Effector memory CD8-positive, alpha-beta T cell (primary cell): ENCODE measurements at regions not wholly inside any gene's neighbourhood (a gene's known extent, or its start where the extent isn't known, plus 50 kb on each side); places are given as distances from the start of the nearest gene placed in this dataset.
"Not testable (repeated sequence)": the region's sequence is repeated elsewhere in the genome, so short reads cannot be mapped to it uniquely, and the experiment has no call there.

ENCODE experiments used
- ATAC-seq: fragments of 150-1000 bp; cut with Tn5 transposase; replicated peaks from 2 replicates; pipeline ENCODE4 v1.10.0; 2021; ENCODE audit warnings: mild to moderate bottlenecking, moderate library complexity
- DNase-seq, 3 experiments: peaks; one replicate each; pipeline ENCODE4 v3.0.0; 2021
- H3K27ac Mint-ChIP-seq, 2 donors: one replicate each; pipeline ENCODE4 v1.8.0; 2022; ENCODE audit warnings: mild to moderate bottlenecking in 2 of 2, mixed read lengths in 2 of 2, moderate library complexity in 2 of 2
- H3K27me3 Mint-ChIP-seq, 2 donors: one replicate each; pipeline ENCODE4 v1.8.0; 2022; ENCODE audit warnings: mixed read lengths in 2 of 2
- H3K36me3 Mint-ChIP-seq: one replicate; pipeline ENCODE4 v1.8.0; 2022; ENCODE audit warnings: mild to moderate bottlenecking, moderate library complexity, mixed read lengths; ENCODE audit not compliant: insufficient read depth
- H3K4me1 Mint-ChIP-seq, 2 donors: one replicate each; pipeline ENCODE4 v1.8.0; 2022; ENCODE audit warnings: low read depth in 2 of 2, mixed read lengths in 2 of 2
- H3K4me3 Mint-ChIP-seq, 2 donors: one replicate each; pipeline ENCODE4 v1.8.0; 2022; ENCODE audit warnings: mild to moderate bottlenecking in 2 of 2, mixed read lengths in 2 of 2, moderate library complexity in 2 of 2
- H3K9me3 Mint-ChIP-seq, 2 donors: one replicate each; pipeline ENCODE4 v1.8.0; 2022; ENCODE audit warnings: mixed read lengths in 2 of 2

GRCh38 chr21:35528116-35529042 lies 479.3 kb upstream of the RUNX1 start:
- Mint-ChIP-seq H3K9me3 (no peaks in the 10 kb centered on the region), H3K27ac (peak overlapping the region; percentile 94 to 95), H3K4me3 (peak overlapping the region; percentile 85 to 87), H3K36me3 (no peaks in the 10 kb centered on the region), H3K4me1 (peaks cover 24 to 25% of the 10 kb centered on the region in 2 donors), H3K27me3 (no peaks in the 10 kb centered on the region)
- DNase-seq (peak; percentile 7 to 32 (median 16)), ATAC-seq (peak; percentile 55)

DNA sequence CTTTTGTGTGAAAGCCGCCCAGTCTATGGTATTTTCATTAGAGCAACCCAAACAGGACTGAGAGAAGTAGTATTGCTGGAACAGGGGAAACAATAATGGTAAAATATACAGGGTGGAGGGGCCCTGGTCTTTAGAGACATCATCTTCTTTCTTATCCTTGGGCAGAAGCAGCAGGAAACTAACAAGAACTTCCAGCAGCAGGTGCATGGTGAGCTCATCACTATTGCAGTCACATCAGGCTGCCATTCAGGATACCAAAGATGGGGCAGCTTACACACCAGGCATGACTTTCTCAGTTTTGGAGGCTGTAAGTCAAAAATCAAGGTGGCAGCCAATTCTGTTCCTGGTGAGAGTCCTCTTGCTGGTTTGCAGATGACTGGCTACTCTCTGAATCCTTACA lies 478.3 kb upstream of the RUNX1 start:
- Mint-ChIP-seq H3K4me3 (no peak overlapping the region), H3K27ac (no peak overlapping the region), H3K4me1 (peaks cover 24 to 25% of the 10 kb centered on the region in 2 donors)

GRCh38 chr21:35525443-35525842 lies 476.3 kb upstream of the RUNX1 start:
- H3K27me3 Mint-ChIP-seq: no peaks in the 10 kb centered on the region
- no peak overlapping the region for H3K4me3 Mint-ChIP-seq
- peaks cover 24 to 25% of the 10 kb centered on the region in 2 donors for H3K4me1 Mint-ChIP-seq
- H3K27ac Mint-ChIP-seq: peak overlapping the region; percentile 9 to 11
- no peaks in the 10 kb centered on the region for H3K9me3 Mint-ChIP-seq
- H3K36me3 Mint-ChIP-seq: no peaks in the 10 kb centered on the region
- ATAC-seq (peak; percentile 59), DNase-seq (no peak)

More for the DNA sequence above, 478.3 kb upstream of the RUNX1 start:
- no peak for ATAC-seq
- H3K36me3 Mint-ChIP-seq: no peaks in the 10 kb centered on the region
- DNase-seq: no peak
- H3K27me3 Mint-ChIP-seq: no peaks in the 10 kb centered on the region
- no peaks in the 10 kb centered on the region for H3K9me3 Mint-ChIP-seq

DNA sequence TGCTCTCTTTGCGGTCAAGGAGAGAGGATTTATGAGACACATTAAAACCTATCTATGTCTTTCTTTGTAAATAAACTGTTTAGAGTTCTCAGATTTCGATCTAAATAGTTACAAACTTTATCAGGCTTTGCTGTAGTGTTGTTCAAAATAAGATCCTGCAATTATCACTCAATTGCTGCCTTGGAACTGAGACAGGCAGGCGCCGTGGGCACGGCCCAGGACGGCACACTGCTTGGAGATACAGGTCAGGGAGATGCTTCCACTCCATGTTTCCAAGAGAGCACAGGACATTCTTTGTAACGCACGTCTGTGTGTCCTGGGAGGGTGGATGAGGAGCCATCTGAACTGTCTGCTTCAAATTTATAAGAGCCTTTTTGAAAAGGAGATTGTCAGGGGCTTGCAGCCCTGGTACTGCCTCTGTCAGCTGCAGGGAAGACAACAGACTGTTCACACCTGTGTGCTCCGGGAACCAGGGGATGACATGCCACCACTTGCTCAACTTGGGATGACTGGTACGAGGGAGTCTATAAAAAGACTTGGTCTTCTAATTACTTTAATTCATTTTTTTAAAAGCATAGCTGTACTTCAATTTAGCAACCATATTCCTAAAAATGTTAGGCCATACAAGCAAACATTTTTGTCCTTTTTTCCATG lies 472.9 kb upstream of the RUNX1 start:
- no peaks in the 10 kb centered on the region for H3K36me3 Mint-ChIP-seq
- H3K4me3 Mint-ChIP-seq: no peak overlapping the region
- ATAC-seq (no peak), DNase-seq (no peak)
- H3K27me3 Mint-ChIP-seq: peaks cover 8 to 14% of the 10 kb centered on the region in 2 donors
- H3K9me3 Mint-ChIP-seq: no peaks in the 10 kb centered on the region
- peaks cover 12% of the 10 kb centered on the region in 2 donors for H3K4me1 Mint-ChIP-seq
- H3K27ac Mint-ChIP-seq: no peak overlapping the region

DNA sequence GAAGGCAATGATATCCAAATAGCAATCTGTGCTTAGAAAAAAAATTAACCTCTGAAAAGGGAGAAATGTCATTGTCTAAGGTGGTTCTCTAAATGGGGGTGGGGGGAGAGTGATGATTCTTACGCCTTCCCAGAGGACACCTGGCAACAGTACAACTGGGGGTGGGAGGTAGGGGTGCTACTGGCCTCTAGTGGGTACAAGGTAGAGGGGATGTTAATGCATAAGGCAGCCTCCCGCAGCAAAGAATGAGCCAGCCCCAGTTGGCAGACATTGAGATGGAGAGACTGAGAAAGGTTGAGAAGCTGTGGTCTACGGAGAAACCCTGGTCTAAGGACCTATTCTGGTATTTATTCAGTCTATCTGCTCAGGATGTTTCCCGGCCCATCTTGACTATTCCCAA lies 472.2 kb upstream of the RUNX1 start:
- Mint-ChIP-seq H3K36me3 (no peaks in the 10 kb centered on the region), H3K27me3 (peaks cover 8 to 14% of the 10 kb centered on the region in 2 donors), H3K4me3 (no peak overlapping the region), H3K4me1 (peaks cover 12% of the 10 kb centered on the region in 2 donors), H3K9me3 (no peaks in the 10 kb centered on the region), H3K27ac (no peak overlapping the region)
- ATAC-seq (no peak), DNase-seq (no peak)

- Mint-ChIP-seq H3K9me3 (no peaks in the 10 kb centered on the region), H3K4me1 (peaks cover 11% of the 10 kb centered on the region in 2 donors), H3K27me3 (peaks cover 8 to 14% of the 10 kb centered on the region in 2 donors), H3K4me3 (no peak overlapping the region), H3K27ac (no peak overlapping the region), H3K36me3 (no peaks in the 10 kb centered on the region)
- no peak for ATAC-seq
- DNase-seq: no peak
Measured at GRCh38 chr21:35520856-35521255, 471.8 kb upstream of the RUNX1 start.

DNA sequence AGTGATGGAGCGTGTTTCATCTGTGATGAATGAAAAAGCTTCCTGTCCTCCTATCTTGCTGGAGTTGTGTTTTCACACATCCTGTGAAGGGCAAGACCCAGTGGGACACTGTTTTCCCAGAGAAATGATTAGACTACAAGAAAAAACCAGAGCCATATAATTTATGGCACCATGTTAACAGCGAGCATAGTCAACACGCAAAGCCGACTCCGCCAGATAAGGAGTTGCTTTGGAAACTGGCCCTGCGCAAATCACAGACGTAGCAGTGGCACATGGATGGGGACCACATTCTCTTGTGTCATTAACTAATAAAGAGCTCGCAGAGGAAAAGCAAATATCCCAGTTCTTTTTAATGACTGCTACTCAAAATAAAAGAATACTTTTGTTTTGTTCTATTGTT lies 471.2 kb upstream of the RUNX1 start:
- H3K4me3 Mint-ChIP-seq: no peak overlapping the region
- H3K36me3 Mint-ChIP-seq: no peaks in the 10 kb centered on the region
- no peak overlapping the region for H3K27ac Mint-ChIP-seq
- H3K27me3 Mint-ChIP-seq: peaks cover 13 to 17% of the 10 kb centered on the region in 2 donors
- H3K4me1 Mint-ChIP-seq: peaks cover 5 to 6% of the 10 kb centered on the region in 2 donors
- H3K9me3 Mint-ChIP-seq: no peaks in the 10 kb centered on the region
- ATAC-seq (no peak), DNase-seq (no peak)

DNA sequence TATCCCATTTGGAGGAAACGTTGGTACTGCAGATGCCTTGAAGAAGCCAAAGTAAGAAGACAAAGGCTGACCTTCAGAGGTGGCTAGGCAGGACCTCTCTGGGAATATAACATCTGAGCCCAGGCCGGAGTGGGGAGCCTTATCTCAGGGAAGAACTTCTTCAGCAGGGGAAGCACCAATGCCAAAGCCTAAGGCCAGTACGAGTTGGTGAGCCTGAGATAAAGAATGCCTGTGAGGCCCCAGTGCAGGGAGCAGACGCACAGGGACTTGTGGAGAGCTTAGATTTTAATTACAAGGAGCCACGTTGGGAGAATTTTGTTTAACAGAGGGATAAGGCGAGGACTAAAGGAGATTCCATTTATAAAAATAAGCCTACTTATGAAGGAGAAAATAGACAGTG lies 468.8 kb upstream of the RUNX1 start:
- Mint-ChIP-seq H3K4me1 (no peaks in the 10 kb centered on the region), H3K36me3 (no peaks in the 10 kb centered on the region), H3K4me3 (no peak overlapping the region), H3K27me3 (peaks cover 32 to 36% of the 10 kb centered on the region in 2 donors), H3K9me3 (no peaks in the 10 kb centered on the region), H3K27ac (no peak overlapping the region)
- no peak for ATAC-seq
- DNase-seq: no peak

DNA sequence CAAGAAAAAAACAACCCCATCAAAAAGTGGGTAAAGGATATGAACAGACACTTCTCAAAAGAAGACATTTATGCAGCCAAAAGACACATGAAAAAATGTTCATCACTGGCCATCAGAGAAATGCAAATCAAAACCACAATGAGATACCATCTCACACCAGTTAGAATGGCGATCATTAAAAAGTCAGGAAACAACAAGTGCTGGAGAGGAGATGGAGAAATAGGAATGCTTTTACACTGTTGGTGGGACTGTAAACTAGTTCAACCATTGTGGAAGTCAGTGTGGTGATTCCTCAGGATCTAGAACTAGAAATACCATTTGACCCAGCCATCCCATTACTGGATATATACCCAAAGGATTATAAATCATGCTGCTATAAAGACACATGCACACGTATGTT lies 467.2 kb upstream of the RUNX1 start:
- ATAC-seq, H3K36me3 Mint-ChIP-seq, H3K27ac Mint-ChIP-seq, H3K4me3 Mint-ChIP-seq, H3K9me3 Mint-ChIP-seq, H3K4me1 Mint-ChIP-seq, DNase-seq: not testable (repeated sequence)
- peaks cover 41 to 44% of the 10 kb centered on the region in 2 donors for H3K27me3 Mint-ChIP-seq

GRCh38 chr21:35512346-35512745 lies 463.2 kb upstream of the RUNX1 start:
- no peaks in the 10 kb centered on the region for H3K36me3 Mint-ChIP-seq
- no peak overlapping the region for H3K4me3 Mint-ChIP-seq
- peaks cover 46 to 70% of the 10 kb centered on the region in 2 donors for H3K27me3 Mint-ChIP-seq
- H3K27ac Mint-ChIP-seq: no peak overlapping the region
- no peak for DNase-seq
- H3K4me1 Mint-ChIP-seq: no peaks in the 10 kb centered on the region
- no peak for ATAC-seq
- H3K9me3 Mint-ChIP-seq: no peaks in the 10 kb centered on the region

DNA sequence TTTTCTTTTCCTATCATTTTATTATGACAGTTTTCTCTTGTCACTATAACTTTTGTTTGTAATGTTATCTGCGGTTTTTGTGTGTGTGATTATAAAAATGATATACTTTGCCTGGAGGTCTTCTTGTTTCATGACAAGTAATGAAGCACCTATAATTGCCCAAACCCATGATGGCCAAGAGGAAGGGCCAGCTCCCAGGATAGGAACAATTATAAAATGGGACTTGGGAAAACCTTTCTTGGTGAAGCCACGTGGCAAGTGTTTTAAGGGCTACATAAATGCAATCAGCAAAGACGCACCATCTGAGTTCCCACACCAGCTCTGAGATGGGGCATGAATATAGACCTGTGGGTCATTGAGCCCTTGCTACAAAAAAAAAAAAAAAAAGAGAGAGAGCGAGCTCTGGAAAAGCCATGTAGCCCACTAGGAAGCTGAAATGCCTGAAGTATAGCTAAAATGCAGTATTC lies 462.6 kb upstream of the RUNX1 start:
- ATAC-seq: no peak
- no peak overlapping the region for H3K4me3 Mint-ChIP-seq
- no peaks in the 10 kb centered on the region for H3K36me3 Mint-ChIP-seq
- no peak overlapping the region for H3K27ac Mint-ChIP-seq
- peaks cover 51 to 76% of the 10 kb centered on the region in 2 donors for H3K27me3 Mint-ChIP-seq
- no peak for DNase-seq
- H3K4me1 Mint-ChIP-seq: no peaks in the 10 kb centered on the region
- no peaks in the 10 kb centered on the region for H3K9me3 Mint-ChIP-seq

GRCh38 chr21:35510957-35511695 lies 462.0 kb upstream of the RUNX1 start:
- H3K36me3 Mint-ChIP-seq: no peaks in the 10 kb centered on the region
- H3K27ac Mint-ChIP-seq: no peak overlapping the region
- H3K4me3 Mint-ChIP-seq: no peak overlapping the region
- no peaks in the 10 kb centered on the region for H3K9me3 Mint-ChIP-seq
- no peak for ATAC-seq
- H3K27me3 Mint-ChIP-seq: peaks cover 55 to 82% of the 10 kb centered on the region in 2 donors
- DNase-seq: no peak
- H3K4me1 Mint-ChIP-seq: no peaks in the 10 kb centered on the region

DNA sequence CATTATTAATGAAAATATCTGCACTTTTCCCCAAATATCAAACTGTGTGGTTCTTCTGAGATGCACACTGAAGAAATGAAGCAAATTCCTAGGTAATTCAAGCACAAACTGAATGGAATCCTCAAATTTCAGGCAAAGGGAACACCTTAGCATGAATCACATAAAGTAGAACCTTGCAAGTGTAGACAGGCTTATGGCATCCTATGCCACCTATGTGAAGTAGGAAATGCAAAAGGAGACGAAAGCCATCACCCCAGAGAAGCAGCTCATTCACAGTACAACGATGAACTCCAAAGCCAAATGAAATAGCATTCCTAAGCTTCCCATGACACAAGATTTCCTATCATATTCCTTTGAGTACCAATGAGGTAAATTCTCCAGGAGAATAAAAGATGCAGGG lies 461.2 kb upstream of the RUNX1 start:
- H3K27ac Mint-ChIP-seq: no peak overlapping the region
- peaks cover 57 to 81% of the 10 kb centered on the region in 2 donors for H3K27me3 Mint-ChIP-seq
- no peak overlapping the region for H3K4me3 Mint-ChIP-seq
- H3K9me3 Mint-ChIP-seq: no peaks in the 10 kb centered on the region
- no peaks in the 10 kb centered on the region for H3K36me3 Mint-ChIP-seq
- no peaks in the 10 kb centered on the region for H3K4me1 Mint-ChIP-seq
- ATAC-seq (no peak), DNase-seq (no peak)
